Activated CD4-positive, alpha-beta T cell treated with anti-CD3 and anti-CD28 coated beads, Interleukin-2, Interleukin-6, amounts not matched to agents 100 ng/mL and 50 ng/mL, durations not matched to agents 16 hours and 8 hours (primary cell): ENCODE measurements at regions not wholly inside any gene's neighbourhood (a gene's known extent, or its start where the extent isn't known, plus 50 kb on each side); places are given as distances from the start of the nearest gene placed in this dataset.

Experiments used
- DNase-seq: peaks from one replicate; pipeline ENCODE4 v3.0.0-alpha.2; 2020

- DNase-seq, result no peak
These were observed 210.2 kb downstream of the ARPP21 start for GRCh38 chr3:35849496-35849895.

- no peak for DNase-seq
These were observed 210.6 kb downstream of the ARPP21 start for GRCh38 chr3:35849963-35850362.

GRCh38 chr3:35857004-35857403, 217.7 kb downstream of the ARPP21 start:
- DNase-seq, result no peak

GRCh38 chr3:35862057-35862456, 222.7 kb downstream of the ARPP21 start:
- DNase-seq, result no peak

- no peak for DNase-seq
These were observed 225.5 kb downstream of the ARPP21 start for GRCh38 chr3:35864871-35865270.

GRCh38 chr3:35867791-35868190, 228.5 kb downstream of the ARPP21 start:
- DNase-seq, result no peak

- no peak for DNase-seq
These were observed 231.7 kb downstream of the ARPP21 start for GRCh38 chr3:35871009-35871408.

- no peak for DNase-seq
These were observed 244.6 kb downstream of the ARPP21 start for GRCh38 chr3:35883929-35884328.

- DNase-seq, result no peak
These were observed 255.4 kb downstream of the ARPP21 start for GRCh38 chr3:35894735-35895134.

GRCh38 chr3:35899245-35899644, 259.9 kb downstream of the ARPP21 start:
- DNase-seq, result no peak

- DNase-seq, result no peak
These were observed 260.8 kb downstream of the ARPP21 start for GRCh38 chr3:35900079-35900478.

GRCh38 chr3:35908366-35909232, 269.3 kb downstream of the ARPP21 start:
- peak; percentile 49 for DNase-seq

GRCh38 chr3:35919160-35919559, 279.8 kb downstream of the ARPP21 start:
- no peak for DNase-seq

- DNase-seq, result no peak
These were observed 282.4 kb downstream of the ARPP21 start for GRCh38 chr3:35921718-35922117.

- peak; percentile 1 for DNase-seq
These were observed 284.7 kb downstream of the ARPP21 start for GRCh38 chr3:35924070-35924469.

- DNase-seq, result no peak
These were observed 288.1 kb downstream of the ARPP21 start for GRCh38 chr3:35927441-35927840.

GRCh38 chr3:35929158-35929557, 289.8 kb downstream of the ARPP21 start:
- DNase-seq, result no peak

GRCh38 chr3:35931867-35932266, 292.5 kb downstream of the ARPP21 start:
- DNase-seq, result no peak

- no peak for DNase-seq
These were observed 293.7 kb downstream of the ARPP21 start for GRCh38 chr3:35932995-35933394.

GRCh38 chr3:35936571-35936970, 297.2 kb downstream of the ARPP21 start:
- DNase-seq, result no peak

- DNase-seq, result no peak
These were observed 305.8 kb downstream of the ARPP21 start for GRCh38 chr3:35944926-35945710.

GRCh38 chr3:35946121-35946853, 307.0 kb downstream of the ARPP21 start:
- peak; percentile 4 for DNase-seq

GRCh38 chr3:35946854-35947515, 307.7 kb downstream of the ARPP21 start:
- no peak for DNase-seq
